HG02763 (cell line): ENCODE measurements at regions not wholly inside any gene's neighbourhood (a gene's known extent, or its start where the extent isn't known, plus 50 kb on each side); places are given as distances from the start of the nearest gene placed in this dataset.
"Not testable (repeated sequence)": the region's sequence is repeated elsewhere in the genome, so short reads cannot be mapped to it uniquely, and the experiment has no call there.

Source experiments
- ATAC-seq: cut with Tn5 transposase; IDR thresholded peaks from one replicate; pipeline ENCODE4 v1.9.1; 2021; ENCODE audit warnings: mild to moderate bottlenecking, moderate library complexity; ENCODE audit not compliant: unreplicated experiment

DNA sequence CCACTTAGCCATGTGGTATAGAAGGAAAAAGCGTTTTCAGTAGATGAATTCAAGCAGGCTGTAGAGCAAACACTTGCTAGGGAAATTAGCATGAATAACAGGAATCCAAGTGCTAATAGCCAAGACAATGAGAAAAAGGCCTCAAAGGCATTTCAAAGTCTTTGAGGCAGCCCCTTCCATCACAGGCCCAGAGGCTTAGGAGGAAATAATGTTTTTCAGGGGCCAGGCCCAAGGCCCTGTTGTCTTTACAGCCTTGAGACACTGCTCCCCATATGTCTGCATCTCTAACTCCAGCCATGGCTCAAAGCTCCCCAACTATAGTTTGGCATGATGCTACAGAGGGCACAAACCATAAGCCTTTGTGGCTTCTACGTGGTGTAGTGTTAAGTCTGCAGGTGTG is 563.5 kb downstream of the TAF11L14 start:
- ATAC-seq: no peak

DNA sequence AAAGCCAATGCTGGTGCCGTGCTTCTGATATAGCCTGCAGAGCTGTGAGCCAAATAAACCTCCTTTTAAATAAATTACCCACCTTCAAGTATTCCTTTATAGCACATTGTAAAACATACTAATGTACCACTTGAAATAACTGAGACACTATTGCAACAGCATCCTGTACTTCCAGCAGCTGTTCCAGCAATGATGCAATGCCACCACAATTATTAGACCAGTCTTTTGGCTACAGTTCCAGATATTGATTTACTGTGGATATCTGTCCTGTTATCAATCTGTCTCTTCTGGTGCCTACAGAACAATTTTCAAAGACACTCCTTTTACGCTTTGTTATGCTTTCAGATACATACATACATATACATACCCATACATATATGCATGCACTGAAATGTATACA is 567.9 kb downstream of the TAF11L14 start:
- no peak for ATAC-seq

DNA sequence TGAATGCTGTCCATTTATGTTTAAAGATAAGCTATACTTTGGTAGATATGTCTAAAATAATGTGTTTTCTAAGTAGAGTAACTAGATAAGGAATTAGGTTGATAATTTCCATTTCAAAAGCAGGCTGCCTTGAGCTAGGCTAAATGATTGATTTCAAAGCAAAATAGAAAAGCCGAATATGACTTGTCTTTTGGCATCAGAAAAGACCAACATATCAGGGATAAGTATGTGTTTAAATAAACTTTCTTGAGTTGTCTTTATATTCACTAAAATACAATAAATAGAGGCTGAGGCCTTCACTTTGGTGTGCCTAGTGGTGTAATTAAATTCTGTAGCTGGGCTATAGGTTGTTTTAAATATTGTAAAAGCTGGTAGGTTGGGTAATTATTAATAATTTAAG is 569.0 kb downstream of the TAF11L14 start:
- ATAC-seq: no peak

DNA sequence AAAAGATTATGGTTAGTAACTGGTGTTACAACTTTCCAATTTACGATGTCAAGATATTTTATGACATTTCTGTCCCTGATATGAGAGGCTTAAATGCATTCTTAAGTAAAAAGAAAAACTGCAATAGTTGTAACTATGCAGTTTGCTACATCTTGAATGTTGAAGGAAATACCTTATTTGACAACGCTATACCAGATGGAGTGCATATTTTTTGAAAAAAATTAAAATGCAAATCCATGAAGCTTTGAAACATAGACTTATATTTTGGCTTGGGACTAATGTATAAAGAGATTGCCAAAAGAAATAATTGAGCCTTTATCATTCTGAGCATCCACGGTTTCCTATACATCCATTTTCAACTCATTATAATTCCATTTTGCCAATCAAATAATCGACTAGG is 579.4 kb downstream of the TAF11L14 start:
- ATAC-seq: no peak

DNA sequence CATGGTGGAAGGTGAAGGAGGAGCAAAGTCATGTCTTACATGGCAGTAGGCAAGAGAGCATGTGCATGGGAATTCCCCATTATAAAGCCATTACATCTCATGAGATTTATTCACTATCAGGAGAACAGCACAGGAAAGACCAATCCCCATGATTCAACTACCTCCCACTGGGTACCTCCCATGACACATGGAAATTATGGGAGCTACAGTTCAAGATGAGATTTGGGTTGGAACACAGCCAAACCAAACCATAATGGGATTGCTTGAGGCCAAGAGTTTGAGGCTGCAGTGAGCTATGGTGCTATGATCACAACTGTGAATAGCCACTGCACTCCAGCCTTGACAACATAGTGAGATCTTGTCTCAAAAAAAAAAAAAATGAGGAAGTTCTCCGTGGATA is 581.8 kb downstream of the TAF11L14 start:
- ATAC-seq: no peak

DNA sequence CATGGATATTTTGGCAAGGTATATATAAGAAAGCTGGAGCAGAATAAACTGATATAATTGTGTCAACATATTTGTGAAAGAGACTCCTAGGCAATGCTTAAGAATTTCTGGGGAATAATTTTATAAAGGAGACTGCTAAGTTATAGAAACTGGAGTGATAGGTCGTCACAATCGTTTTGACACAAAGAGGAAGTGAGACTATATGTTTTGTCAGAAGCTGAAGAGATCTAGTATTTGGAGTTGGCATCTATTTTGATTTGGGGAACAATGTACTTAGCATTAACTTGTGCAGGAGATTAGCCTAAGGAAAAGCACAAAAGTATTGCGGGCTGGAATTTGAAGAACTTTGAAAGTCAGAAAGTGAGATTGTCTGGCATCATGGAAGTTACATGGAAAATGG is 582.5 kb downstream of the TAF11L14 start:
- no peak for ATAC-seq

DNA sequence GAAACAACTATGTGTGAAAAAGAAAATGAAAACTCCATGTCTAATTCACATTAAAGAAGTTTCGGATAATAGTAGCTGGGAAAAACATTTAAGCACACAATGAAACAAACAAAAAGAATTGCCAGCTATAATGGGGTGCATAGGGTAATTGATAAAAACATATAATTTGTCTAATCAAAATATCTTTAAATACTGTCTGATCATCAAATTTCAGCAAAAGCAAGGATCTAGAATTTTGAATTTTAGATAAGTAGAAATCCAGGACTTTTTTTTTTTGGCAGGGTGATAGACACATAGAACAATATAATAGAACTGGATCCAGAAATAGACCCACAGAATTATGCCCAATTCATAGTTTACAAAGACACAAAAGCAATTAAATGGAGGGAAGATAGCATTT is 585.0 kb downstream of the TAF11L14 start:
- ATAC-seq: no peak

DNA sequence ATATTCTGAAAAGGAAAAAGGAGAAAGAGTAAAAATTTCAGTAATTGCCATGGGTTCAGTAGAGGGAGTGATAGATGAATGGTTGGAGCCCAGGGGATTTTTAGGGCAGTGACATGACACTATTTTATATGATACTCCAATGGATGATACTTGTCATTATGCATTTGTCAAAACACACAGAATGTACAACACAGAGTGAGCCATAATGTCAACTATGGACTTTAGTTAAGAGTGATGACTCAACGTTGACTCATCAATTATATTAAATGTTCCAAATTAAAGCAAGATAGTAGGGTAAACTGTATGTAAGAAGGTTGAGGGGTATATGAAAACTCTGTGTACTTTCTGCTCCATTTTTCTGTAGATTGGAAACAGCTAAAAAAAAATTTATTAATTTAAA is 586.4 kb downstream of the TAF11L14 start:
- ATAC-seq: no peak

DNA sequence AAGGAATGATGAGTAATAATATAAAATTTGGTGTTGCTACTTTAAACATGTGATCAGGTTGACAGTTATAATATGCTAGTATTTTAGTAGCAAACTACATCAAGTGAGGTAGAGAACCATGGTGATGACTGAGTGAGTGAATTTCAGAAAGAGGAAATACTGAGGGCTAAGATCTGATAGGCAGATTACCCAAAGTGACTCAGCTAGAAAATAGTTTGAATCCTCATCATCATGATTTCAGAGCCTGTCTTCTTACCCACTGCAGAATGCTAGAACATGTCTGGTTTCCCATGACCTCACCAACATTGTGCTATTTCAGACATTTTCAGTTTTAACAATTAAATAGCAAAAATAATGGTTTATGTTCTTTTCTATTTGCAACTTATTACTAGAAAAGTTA is 602.1 kb downstream of the TAF11L14 start:
- no peak for ATAC-seq

DNA sequence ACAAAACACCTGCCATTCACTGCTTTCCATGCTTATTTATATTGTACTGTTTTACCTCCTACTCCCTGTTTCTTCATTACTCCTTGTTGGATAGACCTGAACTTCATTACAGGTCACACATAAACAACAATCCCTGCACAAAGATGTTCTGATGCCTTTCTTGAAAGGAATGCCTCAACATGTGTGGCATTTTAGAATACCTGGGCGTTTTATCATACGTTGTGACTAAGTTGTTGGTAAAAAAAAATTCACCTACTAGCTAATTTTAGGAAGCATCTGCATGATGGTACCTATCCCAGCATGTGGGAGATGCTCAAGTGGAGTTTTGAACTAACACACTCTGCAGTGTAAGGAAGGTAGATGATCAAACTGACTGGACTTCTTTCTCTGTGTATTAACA is 604.1 kb downstream of the TAF11L14 start:
- ATAC-seq: no peak

DNA sequence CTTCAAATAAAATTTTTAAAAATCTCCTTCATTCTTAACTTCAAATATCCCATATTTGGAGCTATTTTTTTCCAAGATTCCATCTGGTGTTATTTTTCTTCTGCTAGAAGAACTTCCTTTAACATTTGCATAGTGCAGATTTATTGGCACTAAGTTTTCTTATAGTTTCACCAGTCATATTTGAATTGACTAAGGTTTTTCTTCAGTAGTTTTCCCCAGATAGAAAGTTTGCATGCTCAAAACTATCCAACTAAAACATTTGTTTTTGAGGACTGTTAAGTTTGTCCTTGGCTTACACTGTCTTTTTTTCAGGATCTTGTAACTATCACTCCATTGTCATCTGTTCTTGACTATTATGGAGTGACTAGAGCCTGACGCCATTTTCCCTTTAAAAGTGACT is 606.7 kb downstream of the TAF11L14 start:
- no peak for ATAC-seq

DNA sequence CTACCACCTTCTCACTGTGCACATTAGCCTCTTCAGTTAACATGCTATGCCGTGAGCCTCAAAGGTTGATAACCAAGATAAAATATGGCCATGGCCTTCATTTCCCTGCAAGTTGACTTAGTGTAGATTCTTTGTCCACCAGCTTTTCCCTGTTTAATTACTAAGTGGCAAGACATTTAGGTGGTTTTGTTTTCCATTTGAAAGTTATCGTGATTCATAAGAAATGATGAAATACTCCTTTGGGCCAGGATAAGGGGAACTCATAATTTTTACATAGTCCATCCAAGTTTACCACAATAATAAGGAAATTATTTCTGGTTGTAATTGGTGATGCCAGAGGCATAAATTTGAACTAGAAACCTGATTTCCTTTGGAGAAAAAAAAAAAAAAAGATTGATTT is 609.6 kb downstream of the TAF11L14 start:
- no peak for ATAC-seq

DNA sequence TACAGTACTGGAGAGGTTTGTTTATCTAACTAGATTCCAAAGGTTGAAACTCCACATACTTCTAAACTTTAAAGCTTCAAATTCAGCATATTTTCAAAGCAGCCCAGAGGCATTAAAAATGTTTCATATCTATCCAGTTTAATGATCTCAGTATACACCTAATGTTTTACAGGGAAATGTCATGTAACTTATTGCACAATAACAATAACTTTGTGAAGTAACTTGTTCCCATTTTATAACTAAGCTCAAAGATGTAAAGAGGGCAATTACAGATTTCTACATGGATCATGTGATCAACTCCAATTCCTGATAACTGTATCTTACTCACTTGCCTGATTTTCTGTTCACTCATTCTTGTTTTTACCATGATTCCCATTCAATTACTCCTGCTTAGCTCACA is 610.0 kb downstream of the TAF11L14 start:
- no peak for ATAC-seq

DNA sequence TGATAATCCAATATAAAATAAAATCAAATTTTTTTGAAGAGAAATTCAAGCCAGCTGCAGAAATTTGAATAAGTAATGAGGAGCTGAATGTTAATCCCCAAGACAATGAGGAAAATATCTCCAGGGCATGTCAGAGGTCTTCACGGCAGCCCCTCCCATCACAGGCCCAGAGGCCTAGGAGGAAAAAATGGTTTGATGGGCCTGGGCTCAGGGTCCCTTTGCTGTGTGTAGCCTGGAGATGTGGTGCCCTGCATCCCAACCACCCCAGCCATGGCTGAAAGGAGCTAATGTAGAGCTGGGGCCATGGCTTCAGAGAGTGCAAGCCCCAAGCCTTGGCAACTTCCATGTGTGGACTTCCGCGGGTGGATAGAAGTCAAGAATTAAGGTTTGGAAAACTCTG is 618.3 kb downstream of the TAF11L14 start:
- ATAC-seq: no peak

DNA sequence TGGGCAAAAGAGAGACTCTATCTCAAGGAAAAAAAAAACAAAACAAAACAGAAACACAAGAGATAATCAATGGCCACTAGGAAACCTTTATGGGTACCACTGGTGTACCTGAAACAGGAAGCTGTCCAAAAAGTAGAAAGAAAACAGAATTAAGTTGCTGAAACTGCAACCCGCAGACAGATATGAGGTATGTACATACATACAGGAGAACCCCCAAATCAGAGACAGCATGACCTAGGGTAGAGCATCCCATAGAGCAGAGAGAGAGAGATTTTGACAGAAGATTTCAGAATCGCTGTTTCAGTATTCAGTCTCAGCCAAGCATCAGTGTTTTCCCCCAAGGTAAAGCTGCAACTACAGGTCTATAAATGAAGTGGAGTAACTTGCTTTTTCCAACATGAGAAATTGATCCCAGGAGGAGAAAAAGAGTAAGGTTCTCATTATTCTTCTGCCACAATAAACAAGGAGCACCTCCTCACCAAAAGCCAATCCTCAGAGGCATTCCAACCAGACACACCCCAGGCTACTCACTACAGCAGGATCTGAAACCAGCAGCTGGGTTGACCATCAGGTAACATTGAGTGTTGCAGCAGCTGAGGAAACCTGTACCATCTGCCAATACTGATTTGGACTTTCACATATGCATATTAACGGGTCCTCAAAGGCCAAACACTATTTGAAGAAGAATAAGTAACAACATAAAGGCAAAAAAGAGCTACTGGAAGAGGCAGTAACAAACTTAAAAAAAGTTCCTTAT is 630.0 kb downstream of the TAF11L14 start:
- ATAC-seq: no peak

DNA sequence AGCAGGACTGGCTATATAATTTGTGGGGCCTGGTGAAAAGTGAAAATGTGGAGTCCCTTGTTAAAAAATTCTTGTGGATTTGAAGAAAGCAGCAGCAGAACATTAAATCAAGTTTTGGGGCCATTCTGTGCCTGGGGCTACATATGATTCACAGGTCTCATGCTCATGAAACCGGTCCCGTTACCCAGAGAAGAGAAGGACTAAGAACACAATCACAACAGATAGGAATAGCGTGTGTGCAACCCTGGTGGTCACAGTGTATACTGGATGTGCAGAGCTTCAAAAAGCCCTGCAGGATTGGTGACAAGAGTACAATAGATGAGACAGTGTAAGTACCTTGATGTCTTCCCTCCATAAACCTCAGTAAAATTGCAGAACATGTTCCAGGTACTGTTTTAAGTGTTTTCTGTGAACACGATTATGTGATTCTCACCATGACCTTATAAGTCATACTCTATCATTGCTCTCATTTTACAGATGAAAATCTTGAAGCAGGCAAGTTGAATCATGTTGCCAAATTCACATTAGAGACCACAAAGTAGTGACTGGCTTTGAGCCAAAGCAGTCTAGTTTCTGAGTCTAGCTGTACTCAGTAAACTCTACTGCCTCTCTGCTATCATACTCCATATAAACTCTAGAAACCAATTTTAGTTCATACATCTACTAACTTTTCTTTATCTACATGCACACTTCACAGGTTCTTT is 636.5 kb downstream of the TAF11L14 start:
- no peak for ATAC-seq

DNA sequence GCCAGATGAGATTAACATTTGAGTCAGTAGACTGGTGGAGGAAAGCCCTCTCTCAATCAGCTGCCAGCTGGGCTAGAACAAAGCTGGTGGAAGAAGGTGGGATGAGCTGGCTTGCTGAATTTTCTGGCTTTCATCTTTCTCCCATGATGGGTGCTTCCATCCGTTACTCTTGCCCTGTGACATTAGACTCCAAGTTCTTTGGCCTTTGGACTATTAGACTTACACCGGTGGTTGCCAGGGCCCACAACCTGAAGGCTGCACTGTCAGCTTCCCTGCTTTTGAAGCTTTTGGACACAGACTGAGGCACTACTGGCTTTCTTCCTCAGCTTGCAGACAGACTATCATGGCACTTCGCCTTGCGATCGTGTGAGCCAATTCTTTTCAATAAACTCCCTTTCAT is 642.7 kb downstream of the TAF11L14 start:
- ATAC-seq: no peak

DNA sequence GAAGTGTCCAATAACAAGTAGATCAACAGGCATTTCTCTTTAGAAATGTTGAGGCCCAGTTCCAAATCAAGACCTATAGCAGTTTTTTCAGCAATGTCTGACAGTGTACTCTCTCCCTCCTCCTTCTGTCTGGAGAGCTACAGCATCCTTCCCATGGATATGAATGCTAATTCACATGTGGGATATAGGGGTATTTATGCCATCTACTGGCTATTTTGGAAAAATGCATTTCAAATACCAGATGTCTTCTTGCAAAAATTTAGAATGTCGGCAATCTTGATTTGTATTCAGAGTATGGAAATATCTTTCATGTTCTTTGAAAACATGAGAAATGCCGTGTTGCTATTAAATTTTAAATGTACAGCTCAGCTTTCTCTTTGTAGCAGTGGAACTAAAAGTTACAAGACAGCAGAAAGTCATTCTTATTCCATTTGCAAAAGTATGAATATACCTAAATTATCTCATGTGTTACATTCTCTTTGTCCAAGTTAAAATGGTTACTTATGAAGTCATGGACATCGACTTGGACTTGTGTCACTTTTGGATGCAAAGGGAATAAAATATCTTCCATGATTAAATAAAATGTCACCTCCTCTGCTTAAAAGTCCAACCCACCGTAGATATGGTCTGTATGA is 647.8 kb downstream of the TAF11L14 start:
- no peak for ATAC-seq

DNA sequence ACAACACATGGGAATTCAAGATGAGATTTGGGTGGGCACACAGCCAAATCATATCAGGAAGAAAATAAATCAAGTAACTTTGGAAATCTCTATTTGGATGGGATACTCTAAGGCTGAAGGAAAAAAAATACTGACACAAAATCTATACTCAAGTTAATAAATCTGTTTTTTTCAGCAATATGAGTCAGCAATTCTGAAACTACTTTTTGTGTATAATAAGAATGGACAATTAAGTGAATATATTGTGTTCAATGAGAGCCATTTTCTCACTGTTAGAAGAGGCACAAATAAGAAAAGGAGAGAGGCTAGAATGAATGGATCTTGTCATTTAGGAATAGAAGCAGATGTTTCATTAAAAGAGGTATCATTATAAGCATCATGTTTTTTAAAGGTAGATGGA is 651.0 kb downstream of the TAF11L14 start:
- no peak for ATAC-seq

DNA sequence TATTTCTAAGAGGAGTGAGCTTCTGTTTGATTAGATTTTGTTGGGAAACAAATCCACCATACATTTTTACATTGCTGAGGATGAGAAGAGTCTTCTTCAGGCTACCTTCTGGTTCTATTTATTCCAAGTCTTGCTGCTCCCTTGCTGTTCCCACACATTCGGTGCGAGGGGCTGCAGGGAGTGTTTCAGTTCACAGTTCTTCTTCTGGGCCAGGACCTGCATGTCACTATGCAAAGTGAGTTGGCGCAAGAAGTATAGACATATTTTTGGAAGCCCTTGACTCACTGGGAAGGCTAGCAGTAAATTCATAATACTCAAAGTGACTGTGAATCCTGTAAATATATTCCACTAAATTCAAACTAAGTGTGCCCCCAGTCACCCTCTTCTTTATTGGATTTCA is 657.9 kb downstream of the TAF11L14 start:
- ATAC-seq: no peak

DNA sequence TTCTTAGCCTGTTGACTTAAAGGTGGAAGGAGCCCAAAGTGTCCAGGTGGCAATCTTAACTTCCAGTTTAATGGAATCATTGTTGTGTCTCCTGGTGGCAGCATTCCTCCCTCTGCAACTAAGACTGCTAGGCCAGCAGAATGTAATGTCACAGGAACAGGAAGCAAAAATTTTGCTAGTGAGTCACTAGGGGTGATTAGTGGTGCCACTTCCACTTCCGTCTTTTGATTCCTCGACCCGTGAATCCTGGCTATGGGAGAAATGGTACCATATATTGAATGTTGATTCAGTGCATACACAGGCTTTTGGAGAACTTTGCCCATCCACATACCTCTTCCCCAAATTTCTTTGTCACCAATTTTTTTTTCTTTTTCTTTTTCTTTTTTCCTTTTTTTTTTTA is 661.4 kb downstream of the TAF11L14 start:
- ATAC-seq: not testable (repeated sequence)

DNA sequence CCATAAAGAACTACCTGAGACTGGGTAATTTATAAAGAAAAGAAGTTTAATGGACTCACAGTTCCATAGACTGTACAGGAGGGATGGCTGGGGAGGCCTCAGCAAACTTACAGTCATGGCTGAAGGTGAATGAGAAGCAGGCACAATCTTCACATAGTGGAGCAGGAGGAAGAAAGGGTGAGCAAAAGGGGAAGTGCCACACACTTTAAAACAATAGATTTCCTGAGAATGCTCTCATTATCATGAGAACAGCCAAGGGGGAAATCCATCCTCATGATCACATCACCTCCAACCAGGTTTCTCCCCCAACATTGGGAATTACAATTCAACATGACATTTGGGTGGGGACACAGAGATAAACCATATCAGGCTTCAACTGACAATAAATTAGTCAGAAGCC is 664.9 kb downstream of the TAF11L14 start:
- ATAC-seq: no peak
